SKM-1 (cell line): ENCODE measurements at regions not wholly inside any gene's neighbourhood (a gene's known extent, or its start where the extent isn't known, plus 50 kb on each side); places are given as distances from the start of the nearest gene placed in this dataset.

Experiments used
- DNase-seq: peaks from one replicate; lab custom pipeline; 2025; ENCODE audit not compliant: unreplicated experiment; lab: John Stamatoyannopoulos, UW

- DNase-seq, result no peak
These were observed 109.9 kb upstream of the CXADR start for GRCh38 chr21:17402937-17403336.

DNA sequence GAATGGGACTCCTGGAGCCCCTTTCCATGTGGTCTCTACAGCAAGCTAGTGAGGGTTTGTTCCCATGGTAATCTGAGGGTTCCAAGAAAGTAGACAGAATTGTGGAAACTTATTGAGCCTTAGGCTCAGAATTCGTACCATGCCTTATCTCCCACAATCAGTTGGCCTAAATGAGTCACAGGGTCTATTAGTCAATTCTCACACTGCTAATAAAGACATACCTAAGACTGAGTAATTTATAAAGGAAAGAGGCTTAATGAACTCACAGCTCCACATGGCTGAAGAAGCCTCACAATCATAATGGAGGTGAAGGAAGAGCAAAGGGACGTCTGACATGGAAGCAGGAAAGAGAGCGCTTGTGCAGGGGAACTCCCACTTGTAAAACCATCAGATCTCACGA is 106.6 kb upstream of the CXADR start:
- no peak for DNase-seq

DNA sequence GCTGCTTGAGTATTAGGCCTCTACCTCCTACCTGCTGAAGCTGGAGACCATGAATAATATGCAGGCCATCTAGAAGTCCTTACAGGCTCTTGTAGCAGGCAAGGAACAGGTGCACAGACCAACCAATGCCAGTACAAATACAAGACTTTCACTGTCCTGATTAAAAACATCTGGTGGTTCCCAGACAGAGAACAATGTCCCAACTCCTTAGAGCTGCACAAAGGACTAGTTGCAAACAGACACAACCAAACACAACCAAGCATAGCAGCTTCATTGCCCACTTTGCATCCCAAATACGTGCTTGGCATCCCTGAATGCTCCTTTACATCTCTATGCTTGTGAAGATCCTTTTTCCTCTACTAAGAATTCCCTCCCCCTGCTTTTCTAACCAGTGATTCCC is 98.1 kb upstream of the CXADR start:
- no peak for DNase-seq

DNA sequence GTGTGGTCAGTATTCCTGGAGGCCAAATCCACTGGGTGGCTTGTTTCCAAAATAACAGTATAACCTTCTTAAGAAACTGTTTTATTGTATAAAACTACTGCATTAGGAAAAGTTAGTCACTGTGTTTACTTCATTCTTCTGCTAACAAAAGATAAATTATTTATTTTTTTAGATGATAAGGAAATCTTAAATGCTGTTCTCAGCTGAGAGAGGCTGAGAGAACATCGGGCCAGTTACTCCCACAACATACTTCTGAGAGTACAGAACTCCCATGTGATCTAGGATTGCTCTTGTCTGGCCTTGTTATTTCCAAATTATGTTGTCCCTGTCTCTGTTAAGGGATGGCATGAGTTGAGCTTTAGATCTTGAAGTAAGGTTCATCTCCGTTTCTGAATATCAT is 96.7 kb upstream of the CXADR start:
- no peak for DNase-seq

GRCh38 chr21:17422931-17423330 is 89.9 kb upstream of the CXADR start:
- DNase-seq, result no peak

GRCh38 chr21:17427157-17427556 is 85.7 kb upstream of the CXADR start:
- DNase-seq, result no peak

DNA sequence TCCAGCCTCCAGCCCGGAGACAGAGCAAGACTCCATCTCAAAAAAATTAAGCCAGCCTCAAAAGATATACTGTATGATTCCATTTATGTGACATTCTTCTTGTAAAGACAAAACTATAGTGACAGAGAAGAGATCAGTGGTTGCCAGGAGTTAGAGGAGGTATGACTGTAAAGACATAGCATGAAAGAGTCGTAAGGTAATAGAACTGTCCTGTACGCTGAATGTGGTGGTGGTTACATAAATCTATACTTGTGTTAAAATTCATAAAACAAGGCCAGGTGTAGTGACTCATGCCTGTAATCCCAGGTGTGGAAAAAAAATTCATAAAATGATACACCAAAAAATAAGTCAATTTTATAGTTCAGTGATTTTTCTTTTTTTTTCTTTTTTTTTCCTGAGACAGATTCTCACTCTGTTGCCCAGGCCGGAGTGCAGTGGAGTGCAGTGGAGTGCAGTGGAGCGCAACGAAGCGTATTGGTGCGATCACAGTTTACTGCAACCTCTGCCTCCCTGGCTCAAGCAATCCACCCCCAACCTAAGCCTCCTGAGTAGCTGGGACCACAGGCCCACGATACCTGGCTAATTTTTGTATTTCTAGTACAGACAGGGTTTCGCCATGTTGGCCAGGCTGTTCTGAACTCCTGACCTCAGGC is 84.9 kb upstream of the CXADR start:
- no peak for DNase-seq

GRCh38 chr21:17428484-17428869 is 84.4 kb upstream of the CXADR start:
- no peak for DNase-seq

- no peak for DNase-seq
These were observed 83.9 kb upstream of the CXADR start for GRCh38 chr21:17428980-17429379.

DNA sequence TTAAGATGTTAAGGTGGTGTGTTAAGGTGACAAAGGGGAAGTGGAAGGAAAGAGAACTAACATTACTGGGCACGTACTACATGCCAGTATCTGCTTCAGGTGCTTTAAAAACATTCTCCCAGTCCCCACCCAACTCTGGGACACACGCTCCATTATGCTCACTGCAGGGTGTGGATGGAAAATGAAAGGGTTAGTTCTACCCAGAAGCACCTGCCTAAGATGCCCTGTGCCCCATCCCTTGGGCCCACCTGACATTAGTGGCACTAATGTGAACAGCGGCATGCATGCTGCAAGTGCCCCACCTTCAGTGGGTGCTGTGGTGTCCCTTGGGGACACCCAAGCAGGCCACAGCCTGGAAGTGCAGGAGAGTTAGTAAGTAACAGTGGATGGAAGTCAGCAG is 82.9 kb upstream of the CXADR start:
- DNase-seq, result no peak

DNA sequence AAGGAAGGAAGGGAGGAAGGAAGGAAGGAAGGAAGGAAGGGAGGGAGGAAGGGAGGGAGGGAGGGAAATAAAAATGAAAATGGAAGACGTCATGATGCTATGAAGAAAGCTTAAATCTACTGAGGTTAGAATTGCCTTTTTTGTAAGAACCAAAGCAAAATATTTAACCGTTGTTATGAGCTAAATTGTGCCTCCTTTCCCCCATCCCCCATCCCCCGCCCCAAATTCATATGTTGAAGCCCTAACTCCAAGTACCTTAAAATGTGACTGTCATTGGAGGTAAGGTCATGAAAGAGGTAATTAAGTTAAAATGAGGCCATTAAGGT is 80.1 kb upstream of the CXADR start:
- DNase-seq, result no peak

GRCh38 chr21:17433730-17434129 is 79.1 kb upstream of the CXADR start:
- no peak for DNase-seq

DNA sequence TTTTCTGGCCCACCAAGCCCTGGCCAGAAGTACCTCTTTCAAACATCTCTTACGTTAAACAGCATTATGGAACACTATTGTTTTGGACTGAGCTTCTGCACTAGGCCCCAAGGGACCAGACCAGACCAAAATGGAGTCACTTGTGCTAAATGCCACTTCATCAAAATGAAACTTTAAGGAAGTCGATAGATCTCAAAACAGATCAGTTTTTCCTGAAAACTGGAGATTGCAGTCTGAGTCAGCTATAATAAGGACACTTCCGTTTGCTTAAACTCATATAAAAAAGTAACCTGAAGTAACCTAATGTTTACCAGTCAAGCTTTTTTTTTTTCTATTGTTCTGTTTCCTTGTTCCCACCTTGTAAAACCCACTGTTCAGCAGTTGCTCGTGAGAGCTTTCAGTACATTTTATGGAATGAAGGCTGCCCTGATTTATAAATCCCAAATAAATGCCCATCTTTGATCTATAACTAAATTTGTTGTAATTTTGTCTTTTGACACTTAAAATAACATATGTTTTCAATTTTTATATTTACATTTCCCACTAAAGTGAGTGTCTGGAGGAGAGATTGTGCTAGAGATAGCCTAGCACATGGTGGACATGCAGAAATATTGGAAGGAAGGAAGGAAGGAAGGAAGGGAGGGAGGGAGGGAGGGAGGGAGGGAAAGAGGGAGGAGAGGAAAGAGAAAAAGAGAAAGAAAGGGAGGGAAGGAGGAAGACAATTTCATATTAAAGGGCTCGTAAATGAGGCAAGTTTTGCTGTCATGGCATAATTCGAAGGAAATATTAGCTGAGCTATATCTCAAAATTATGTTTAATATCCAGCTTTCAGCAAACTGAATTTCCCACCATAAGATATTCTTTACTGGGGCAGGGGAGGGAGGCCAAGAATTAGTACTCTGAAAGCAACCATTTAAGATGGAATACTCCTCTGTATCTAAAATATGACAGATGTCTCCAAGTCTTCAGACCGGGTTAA is 77.0 kb upstream of the CXADR start:
- no peak for DNase-seq

DNA sequence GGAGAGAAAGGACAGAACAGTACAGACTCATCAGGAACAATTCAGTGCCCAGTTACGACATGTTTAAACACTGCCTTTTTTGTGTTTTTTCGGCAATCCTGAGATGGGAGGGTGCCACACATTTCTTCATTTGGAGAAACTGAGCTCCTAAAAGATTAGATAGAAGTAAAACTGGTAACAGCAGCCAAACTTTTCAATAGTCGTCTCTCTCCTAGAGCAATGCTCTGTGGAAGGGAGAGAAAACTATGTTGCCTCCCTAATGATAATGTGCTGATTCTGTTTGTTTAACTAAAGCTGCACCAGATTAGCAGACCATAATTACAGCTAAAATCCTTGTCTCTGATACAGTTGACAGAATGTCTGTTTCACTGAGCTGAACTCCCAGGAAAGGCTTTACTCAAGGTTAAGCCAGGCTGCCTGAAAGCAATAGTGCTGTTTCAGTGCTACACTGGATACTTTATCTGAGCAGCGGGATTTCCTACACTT is 76.2 kb upstream of the CXADR start:
- DNase-seq, result no peak

DNA sequence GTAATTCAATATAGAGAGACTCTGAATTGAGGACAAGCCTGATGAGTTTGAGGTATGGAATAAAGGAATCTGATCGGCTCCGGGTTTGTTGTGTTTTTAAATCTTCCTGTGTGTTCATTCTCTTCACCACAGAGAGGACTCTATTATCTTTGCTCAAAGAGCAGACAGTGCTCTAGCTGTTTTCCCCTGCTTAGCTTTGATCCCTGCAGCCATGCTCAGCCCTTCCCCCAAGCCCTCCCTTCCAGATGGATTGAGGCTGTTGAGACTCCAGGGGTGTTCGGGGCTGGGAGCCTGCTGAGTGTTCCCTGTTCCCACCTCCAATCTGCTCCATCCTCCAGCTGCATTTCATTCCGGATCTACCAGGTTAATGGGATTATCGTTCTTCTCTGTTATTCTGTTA is 74.2 kb upstream of the CXADR start:
- no peak for DNase-seq

- DNase-seq, result no peak
These were observed 71.9 kb upstream of the CXADR start for GRCh38 chr21:17440969-17441368.

GRCh38 chr21:17441370-17441769 is 71.5 kb upstream of the CXADR start:
- no peak for DNase-seq

DNA sequence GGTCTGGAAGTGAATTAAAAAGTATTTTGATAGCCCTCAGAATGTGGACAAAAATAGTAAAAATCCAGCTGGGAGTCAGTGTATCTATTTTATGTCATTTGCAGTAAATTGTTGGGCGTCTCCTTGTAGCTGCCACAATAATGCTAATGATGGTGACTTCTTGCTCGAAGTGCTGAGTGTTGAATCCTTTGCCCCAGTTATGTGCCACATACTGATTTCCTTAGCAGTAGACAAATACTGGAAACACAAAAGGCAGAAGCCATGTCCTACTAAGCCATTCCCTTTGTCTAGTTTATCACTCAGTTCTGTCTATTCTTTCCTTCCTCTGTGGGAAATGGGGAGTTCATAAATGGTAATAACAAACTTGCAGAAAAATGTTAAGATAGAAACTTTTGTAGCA is 70.7 kb upstream of the CXADR start:
- no peak for DNase-seq

DNA sequence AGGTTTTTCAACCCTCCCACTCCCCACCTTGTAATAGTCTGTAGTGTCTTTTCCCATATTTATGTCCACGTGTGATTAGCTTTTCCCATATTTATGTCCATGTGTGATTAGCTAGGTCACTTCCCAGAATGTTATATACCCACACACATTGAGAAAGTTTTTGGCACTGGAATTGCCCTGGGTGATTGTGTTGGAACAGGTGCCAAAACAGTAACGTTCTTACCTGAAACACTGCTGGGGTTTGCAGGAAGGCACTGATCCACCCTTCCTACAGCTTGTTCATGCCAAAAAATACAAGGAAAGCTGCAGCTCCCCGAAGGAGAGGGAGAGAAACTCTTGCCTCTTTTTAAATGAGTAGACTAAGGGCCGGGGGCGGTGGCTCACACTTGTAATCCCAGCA is 68.0 kb upstream of the CXADR start:
- no peak for DNase-seq

- no peak for DNase-seq
These were observed 66.1 kb upstream of the CXADR start for GRCh38 chr21:17446737-17447136.

DNA sequence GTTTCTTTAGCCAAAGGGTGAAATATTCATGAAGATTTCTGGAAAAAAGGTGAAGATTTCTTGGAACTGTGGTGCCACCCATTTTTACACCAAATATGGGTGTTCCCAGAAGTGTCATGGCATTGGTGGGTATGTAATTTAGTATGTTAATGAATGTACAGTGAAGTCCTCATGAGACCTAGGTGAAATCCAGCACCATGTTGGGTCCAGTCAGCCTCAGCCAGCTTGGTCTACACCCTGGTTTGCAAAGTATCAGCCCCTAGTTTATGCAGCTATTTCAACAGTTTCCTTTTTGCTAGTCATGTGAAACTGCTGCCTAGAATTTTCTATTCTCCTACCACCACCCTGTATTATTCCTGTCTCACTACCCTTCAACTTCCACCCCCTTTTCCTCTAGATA is 63.1 kb upstream of the CXADR start:
- DNase-seq, result no peak

- DNase-seq, result no peak
These were observed 61.4 kb upstream of the CXADR start for GRCh38 chr21:17451364-17451891.
